ENCODE measurements at regions not wholly inside any gene's neighbourhood (a gene's known extent, or its start where the extent isn't known, plus 50 kb on each side); places are given as distances from the start of the nearest gene placed in this dataset.
"Not testable (repeated sequence)": the region's sequence is repeated elsewhere in the genome, so short reads cannot be mapped to it uniquely, and the experiment has no call there.

GRCh38 chr17:77286391-77286640 lies 145.5 kb downstream of the SEC14L1 start:
- TF ChIP-seq CTCF (conservative IDR thresholded peaks at IDR 0.05) (no peak), ZFX (IDR thresholded peaks at IDR 0.05) (no peak)
- peak overlapping the region; percentile 98 for H3K27ac ChIP-seq

- no peak for TF ChIP-seq CTCF (conservative IDR thresholded peaks at IDR 0.05)
- peak; percentile 55; the same call in 1 of the 2 replicates for TF ChIP-seq ZFX (IDR thresholded peaks at IDR 0.05)
- H3K27ac ChIP-seq: peak overlapping the region; percentile 98
Measured at GRCh38 chr17:77286641-77287431, 146.1 kb downstream of the SEC14L1 start.

- H3K27ac ChIP-seq: peak overlapping the region; percentile 98
- TF ChIP-seq ZFX (IDR thresholded peaks at IDR 0.05) (no peak), CTCF (conservative IDR thresholded peaks at IDR 0.05) (no peak)
Measured at GRCh38 chr17:77287432-77288068, 146.8 kb downstream of the SEC14L1 start.

GRCh38 chr17:77288115-77288619 lies 147.4 kb downstream of the SEC14L1 start:
- TF ChIP-seq ZFX (IDR thresholded peaks at IDR 0.05) (peak; percentile 43; the same call in 1 of the 2 replicates), CTCF (conservative IDR thresholded peaks at IDR 0.05) (no peak)
- peak overlapping the region; percentile 98 for H3K27ac ChIP-seq

- H3K27ac ChIP-seq: not testable (repeated sequence)
Measured at GRCh38 chr17:77290759-77291558, 150.2 kb downstream of the SEC14L1 start.

- TF ChIP-seq ZFX (IDR thresholded peaks at IDR 0.05): no peak
- no peak for TF ChIP-seq CTCF (conservative IDR thresholded peaks at IDR 0.05)
- H3K27ac ChIP-seq: no peak overlapping the region
Measured at GRCh38 chr17:77291591-77292386, 151.0 kb downstream of the SEC14L1 start.

- H3K27ac ChIP-seq: no peak overlapping the region
Measured at GRCh38 chr17:77294761-77295160, 154.0 kb downstream of the SEC14L1 start.

More at GRCh38 chr17:77294761-77295160, 154.0 kb downstream of the SEC14L1 start:
- TF ChIP-seq CTCF (conservative IDR thresholded peaks at IDR 0.05) (no peak), ZFX (IDR thresholded peaks at IDR 0.05) (no peak)

Data from C4-2B (cell line).